Ovary (tissue), 3 donors: ENCODE measurements at regions not wholly inside any gene's neighbourhood (a gene's known extent, or its start where the extent isn't known, plus 50 kb on each side); places are given as distances from the start of the nearest gene placed in this dataset.

ENCODE experiments used
- POLR2A ChIP-seq: fragments of 450-650 bp; IDR thresholded peaks from one replicate; pipeline ENCODE4 v1.6.1; 2017; ENCODE audit warnings: antibody characterized with exemption, mild to moderate bottlenecking, moderate library complexity
- TF ChIP-seq, protein P1 (sequence below), 3 donors: fragments of 450-650 bp in 2 of 3; fragments of 200-600 bp in 1 of 3; IDR thresholded peaks; one replicate each; pipeline versions ENCODE4 v1.5.1 to v1.8.0; 2016 to 2022; ENCODE audit warnings: antibody characterized with exemption in 3 of 3, mild to moderate bottlenecking in 1 of 3
- donor health status: DM: no; HTN: no; CAD: no.

- TF ChIP-seq, protein P1, sequence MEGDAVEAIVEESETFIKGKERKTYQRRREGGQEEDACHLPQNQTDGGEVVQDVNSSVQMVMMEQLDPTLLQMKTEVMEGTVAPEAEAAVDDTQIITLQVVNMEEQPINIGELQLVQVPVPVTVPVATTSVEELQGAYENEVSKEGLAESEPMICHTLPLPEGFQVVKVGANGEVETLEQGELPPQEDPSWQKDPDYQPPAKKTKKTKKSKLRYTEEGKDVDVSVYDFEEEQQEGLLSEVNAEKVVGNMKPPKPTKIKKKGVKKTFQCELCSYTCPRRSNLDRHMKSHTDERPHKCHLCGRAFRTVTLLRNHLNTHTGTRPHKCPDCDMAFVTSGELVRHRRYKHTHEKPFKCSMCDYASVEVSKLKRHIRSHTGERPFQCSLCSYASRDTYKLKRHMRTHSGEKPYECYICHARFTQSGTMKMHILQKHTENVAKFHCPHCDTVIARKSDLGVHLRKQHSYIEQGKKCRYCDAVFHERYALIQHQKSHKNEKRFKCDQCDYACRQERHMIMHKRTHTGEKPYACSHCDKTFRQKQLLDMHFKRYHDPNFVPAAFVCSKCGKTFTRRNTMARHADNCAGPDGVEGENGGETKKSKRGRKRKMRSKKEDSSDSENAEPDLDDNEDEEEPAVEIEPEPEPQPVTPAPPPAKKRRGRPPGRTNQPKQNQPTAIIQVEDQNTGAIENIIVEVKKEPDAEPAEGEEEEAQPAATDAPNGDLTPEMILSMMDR (IDR thresholded peaks at IDR 0.05) = no peak
- no peak for TF ChIP-seq POLR2A
Measured at GRCh38 chr4:56731857-56732256, 50.8 kb upstream of the HOPX start.
